ENCODE measurements at regions not wholly inside any gene's neighbourhood (a gene's known extent, or its start where the extent isn't known, plus 50 kb on each side); places are given as distances from the start of the nearest gene placed in this dataset.

- Histone ChIP-seq H3K4me3 (no peak overlapping the region), H3K9me3 (no peaks in the 10 kb centered on the region), H3K4me1 (no peaks in the 10 kb centered on the region), H3K27me3 (no peaks in the 10 kb centered on the region), H3K36me3 (no peaks in the 10 kb centered on the region), H3K27ac (no peak overlapping the region)
- WGBS, 2 donors (ENCODE audit: low coverage in 1 of 2), result 0 to 15% methylated on average over 1 of the region's 1 CpG
- TF ChIP-seq EP300 (IDR thresholded peaks at IDR 0.05), result no peak
- ATAC-seq, result no peak
These were observed 246.6 kb upstream of the CCNG1 start for GRCh38 chr5:163190784-163191183.

- ATAC-seq, result no peak
- WGBS, 2 donors (ENCODE audit: low coverage in 1 of 2), result 82 to 86% methylated on average over 7 of the region's 7 CpGs
- no peaks in the 10 kb centered on the region for H3K4me1 ChIP-seq
- H3K27me3 ChIP-seq, result no peaks in the 10 kb centered on the region
- H3K36me3 ChIP-seq, result no peaks in the 10 kb centered on the region
- no peak for TF ChIP-seq POLR2AphosphoS5 (IDR thresholded peaks at IDR 0.05)
- TF ChIP-seq EP300 (IDR thresholded peaks at IDR 0.05), result no peak
- no peak for TF ChIP-seq CTCF (IDR thresholded peaks at IDR 0.05)
- no peak for TF ChIP-seq POLR2A (IDR thresholded peaks at IDR 0.05)
- no peaks in the 10 kb centered on the region for H3K9me3 ChIP-seq
- H3K27ac ChIP-seq, result no peak overlapping the region
- H3K4me3 ChIP-seq, result no peak overlapping the region
These were observed 243.5 kb upstream of the CCNG1 start for GRCh38 chr5:163193886-163194285.

GRCh38 chr5:163205645-163206044 lies 231.8 kb upstream of the CCNG1 start:
- Histone ChIP-seq H3K9me3 (no peaks in the 10 kb centered on the region), H3K4me1 (no peaks in the 10 kb centered on the region), H3K27ac (no peak overlapping the region), H3K27me3 (no peaks in the 10 kb centered on the region), H3K4me3 (no peak overlapping the region), H3K36me3 (no peaks in the 10 kb centered on the region)
- no peak for ATAC-seq
- no peak for TF ChIP-seq POLR2AphosphoS5 (IDR thresholded peaks at IDR 0.05)
- TF ChIP-seq POLR2A (IDR thresholded peaks at IDR 0.05), result no peak

GRCh38 chr5:163221581-163221980 lies 215.8 kb upstream of the CCNG1 start:
- 20 to 52% methylated on average over 1 to 4 of the region's 4 CpGs for WGBS, 2 donors (ENCODE audit: low coverage in 1 of 2)
- TF ChIP-seq EP300 (IDR thresholded peaks at IDR 0.05) (no peak), POLR2A (IDR thresholded peaks at IDR 0.05) (no peak), CTCF (IDR thresholded peaks at IDR 0.05) (no peak), POLR2AphosphoS5 (IDR thresholded peaks at IDR 0.05) (no peak)

GRCh38 chr5:163222982-163223381 lies 214.4 kb upstream of the CCNG1 start:
- H3K4me1 ChIP-seq, result no peaks in the 10 kb centered on the region
- ATAC-seq, result no peak
- no peaks in the 10 kb centered on the region for H3K9me3 ChIP-seq
- no peaks in the 10 kb centered on the region for H3K36me3 ChIP-seq
- H3K4me3 ChIP-seq, result no peak overlapping the region
- H3K27ac ChIP-seq, result no peak overlapping the region
- TF ChIP-seq EP300 (IDR thresholded peaks at IDR 0.05) (no peak), POLR2A (IDR thresholded peaks at IDR 0.05) (no peak), CTCF (IDR thresholded peaks at IDR 0.05) (no peak), POLR2AphosphoS5 (IDR thresholded peaks at IDR 0.05) (no peak)
- 20 to 25% methylated on average over 1 of the region's 1 CpG for WGBS, 2 donors (ENCODE audit: low coverage in 1 of 2)
- H3K27me3 ChIP-seq, result no peaks in the 10 kb centered on the region

More at GRCh38 chr5:163221581-163221980, 215.8 kb upstream of the CCNG1 start:
- ATAC-seq, result no peak
- Histone ChIP-seq H3K9me3 (no peaks in the 10 kb centered on the region), H3K36me3 (no peaks in the 10 kb centered on the region), H3K27me3 (no peaks in the 10 kb centered on the region), H3K4me3 (no peak overlapping the region), H3K4me1 (no peaks in the 10 kb centered on the region), H3K27ac (no peak overlapping the region)

GRCh38 chr5:163244445-163244987 lies 192.9 kb upstream of the CCNG1 start:
- no peak overlapping the region for H3K4me3 ChIP-seq
- no peak for ATAC-seq
- WGBS, 2 donors (ENCODE audit: low coverage in 1 of 2), result 78 to 81% methylated on average over 2 of the region's 2 CpGs
- H3K4me1 ChIP-seq, result no peaks in the 10 kb centered on the region
- H3K9me3 ChIP-seq, result no peaks in the 10 kb centered on the region
- no peak overlapping the region for H3K27ac ChIP-seq
- TF ChIP-seq POLR2AphosphoS5 (IDR thresholded peaks at IDR 0.05), result no peak
- TF ChIP-seq POLR2A (IDR thresholded peaks at IDR 0.05), result no peak
- TF ChIP-seq EP300 (IDR thresholded peaks at IDR 0.05), result no peak
- TF ChIP-seq CTCF (IDR thresholded peaks at IDR 0.05), result no peak
- no peaks in the 10 kb centered on the region for H3K36me3 ChIP-seq
- H3K27me3 ChIP-seq, result no peaks in the 10 kb centered on the region
